Breast epithelium (tissue), 3 donors: ENCODE measurements at regions not wholly inside any gene's neighbourhood (a gene's known extent, or its start where the extent isn't known, plus 50 kb on each side); places are given as distances from the start of the nearest gene placed in this dataset.

Experiments
- POLR2AphosphoS5 ChIP-seq, 3 donors: sonication (generic); formaldehyde crosslinking; IDR thresholded peaks; one replicate each; pipeline ENCODE4 v1.6.1; 2017; ENCODE audit warnings: antibody characterized with exemption in 3 of 3
- TF ChIP-seq, protein P1 (sequence below), 3 donors: fragments of 450-650 bp; IDR thresholded peaks; one replicate each; pipeline ENCODE4 v1.5.1; 2016 to 2017; ENCODE audit warnings: antibody characterized with exemption in 3 of 3, mild to moderate bottlenecking in 3 of 3, moderate library complexity in 3 of 3

DNA sequence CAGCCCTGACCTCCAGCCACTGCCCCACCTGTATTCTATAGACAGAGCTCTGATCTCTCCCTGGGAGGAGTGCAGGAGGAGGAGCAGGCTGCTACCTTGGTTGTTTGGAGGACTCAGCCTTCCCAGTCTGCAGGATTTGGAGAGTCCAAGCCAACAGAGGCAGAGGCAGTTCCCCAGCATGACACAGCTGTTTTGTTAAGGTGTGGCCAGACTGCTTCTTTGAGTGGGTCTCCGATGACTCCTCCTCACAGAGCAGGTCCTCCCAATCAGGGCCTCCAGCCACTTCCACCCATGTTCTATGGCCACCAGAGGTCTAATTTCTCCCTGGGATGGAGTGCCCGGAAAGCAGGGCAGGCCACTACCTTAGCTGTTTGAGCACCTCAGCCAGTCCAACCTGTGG is 203.5 kb downstream of the HACE1 start:
- TF ChIP-seq, protein P1, sequence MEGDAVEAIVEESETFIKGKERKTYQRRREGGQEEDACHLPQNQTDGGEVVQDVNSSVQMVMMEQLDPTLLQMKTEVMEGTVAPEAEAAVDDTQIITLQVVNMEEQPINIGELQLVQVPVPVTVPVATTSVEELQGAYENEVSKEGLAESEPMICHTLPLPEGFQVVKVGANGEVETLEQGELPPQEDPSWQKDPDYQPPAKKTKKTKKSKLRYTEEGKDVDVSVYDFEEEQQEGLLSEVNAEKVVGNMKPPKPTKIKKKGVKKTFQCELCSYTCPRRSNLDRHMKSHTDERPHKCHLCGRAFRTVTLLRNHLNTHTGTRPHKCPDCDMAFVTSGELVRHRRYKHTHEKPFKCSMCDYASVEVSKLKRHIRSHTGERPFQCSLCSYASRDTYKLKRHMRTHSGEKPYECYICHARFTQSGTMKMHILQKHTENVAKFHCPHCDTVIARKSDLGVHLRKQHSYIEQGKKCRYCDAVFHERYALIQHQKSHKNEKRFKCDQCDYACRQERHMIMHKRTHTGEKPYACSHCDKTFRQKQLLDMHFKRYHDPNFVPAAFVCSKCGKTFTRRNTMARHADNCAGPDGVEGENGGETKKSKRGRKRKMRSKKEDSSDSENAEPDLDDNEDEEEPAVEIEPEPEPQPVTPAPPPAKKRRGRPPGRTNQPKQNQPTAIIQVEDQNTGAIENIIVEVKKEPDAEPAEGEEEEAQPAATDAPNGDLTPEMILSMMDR (IDR thresholded peaks at IDR 0.05): no peak
- TF ChIP-seq POLR2AphosphoS5 (IDR thresholded peaks at IDR 0.05): no peak
